ELF-1 (cell line): ENCODE measurements at regions not wholly inside any gene's neighbourhood (a gene's known extent, or its start where the extent isn't known, plus 50 kb on each side); places are given as distances from the start of the nearest gene placed in this dataset.
"Not testable (repeated sequence)": the region's sequence is repeated elsewhere in the genome, so short reads cannot be mapped to it uniquely, and the experiment has no call there.

Experiments
- DNase-seq: peaks from one replicate; pipeline ENCODE4 v3.0.0-alpha.2; 2016; ENCODE audit warnings: low read depth, low spot score

DNA sequence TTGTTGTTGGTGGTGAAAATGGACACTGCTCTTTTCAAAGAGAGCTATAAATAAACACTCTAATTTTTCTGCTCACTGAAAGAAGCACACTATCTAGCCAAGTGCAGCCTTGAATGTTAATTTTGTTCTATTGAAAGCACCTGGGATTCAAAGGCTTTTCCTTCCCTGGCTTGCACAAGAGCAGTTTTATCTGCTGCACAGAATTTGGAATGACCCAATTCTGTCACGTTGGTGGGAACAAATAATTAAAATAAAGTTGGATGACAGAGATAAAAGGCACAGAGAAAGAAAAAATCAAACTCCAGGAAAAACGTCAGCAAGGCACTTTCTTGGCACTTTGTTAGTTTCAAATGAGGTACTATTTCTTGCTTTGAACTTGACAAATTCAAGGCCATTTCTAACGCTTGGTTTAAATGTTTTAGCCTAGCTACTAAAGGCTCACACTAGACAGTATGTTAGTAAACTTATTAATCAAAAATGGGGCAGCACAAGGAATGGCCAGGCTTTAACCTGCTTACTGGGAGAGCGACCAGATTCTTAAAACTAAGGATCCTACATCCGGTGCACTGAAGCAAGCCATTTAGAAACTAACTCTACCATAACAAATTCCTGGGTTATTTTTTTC is 145.5 kb upstream of the ARG1 start:
- DNase-seq, result no peak

DNA sequence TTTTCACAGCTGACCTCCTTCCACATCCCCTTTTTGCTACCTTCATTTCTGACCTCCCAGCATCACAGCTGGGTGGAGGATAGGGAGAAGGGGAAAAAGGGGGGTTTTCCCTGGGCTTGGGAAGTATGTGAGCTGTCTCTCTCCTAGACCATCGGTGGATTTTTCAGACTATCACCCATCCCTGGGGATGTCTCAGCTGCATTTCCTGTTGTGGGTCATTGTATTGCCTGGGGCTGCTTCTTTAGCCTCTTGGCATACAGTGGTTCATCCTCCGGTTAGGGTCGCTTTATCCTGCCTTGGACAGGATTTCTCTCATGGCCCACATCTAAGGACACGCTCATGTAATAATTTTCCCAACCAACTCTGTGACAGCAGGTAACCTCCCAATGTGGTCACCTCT is 142.5 kb upstream of the ARG1 start:
- DNase-seq, result peak; percentile 35

DNA sequence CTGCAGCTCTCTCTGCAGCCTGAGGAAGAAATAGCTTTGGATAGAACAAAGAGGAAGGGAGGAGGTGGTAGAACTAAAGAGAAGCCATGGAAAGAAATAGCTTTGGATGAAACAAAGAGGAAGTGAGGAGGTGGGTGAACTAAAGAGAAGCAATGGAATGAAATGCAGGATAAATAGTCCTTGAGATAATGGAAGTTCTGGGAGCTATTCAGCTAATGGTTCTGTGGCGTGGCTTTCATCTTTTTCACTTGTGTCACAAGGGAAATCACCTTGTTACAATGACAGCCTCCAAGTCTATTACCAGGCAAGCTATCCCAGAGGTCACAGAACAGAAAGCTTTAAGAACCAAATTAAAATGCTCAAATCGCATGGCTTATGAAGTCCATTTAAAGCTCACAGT is 141.3 kb upstream of the ARG1 start:
- DNase-seq, result no peak

DNA sequence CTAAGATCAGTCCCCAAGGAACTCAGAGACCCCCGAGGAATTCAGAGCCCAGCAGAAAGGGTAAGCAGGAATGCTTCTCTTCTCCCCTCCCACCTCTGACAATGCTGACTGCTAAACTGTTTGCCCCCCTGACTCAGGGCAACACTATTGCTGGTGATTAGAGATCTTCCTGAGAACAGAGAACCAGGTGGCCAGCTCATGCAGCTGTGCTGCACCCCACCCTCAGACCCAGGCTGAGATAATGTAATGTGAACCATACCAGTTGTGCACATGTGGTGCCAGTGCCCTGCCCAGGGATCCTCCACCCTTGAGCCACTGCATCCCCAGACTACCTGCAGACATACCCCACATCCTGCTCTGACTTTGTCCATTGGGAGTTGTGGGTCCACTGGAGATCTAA is 139.1 kb upstream of the ARG1 start:
- no peak for DNase-seq

DNA sequence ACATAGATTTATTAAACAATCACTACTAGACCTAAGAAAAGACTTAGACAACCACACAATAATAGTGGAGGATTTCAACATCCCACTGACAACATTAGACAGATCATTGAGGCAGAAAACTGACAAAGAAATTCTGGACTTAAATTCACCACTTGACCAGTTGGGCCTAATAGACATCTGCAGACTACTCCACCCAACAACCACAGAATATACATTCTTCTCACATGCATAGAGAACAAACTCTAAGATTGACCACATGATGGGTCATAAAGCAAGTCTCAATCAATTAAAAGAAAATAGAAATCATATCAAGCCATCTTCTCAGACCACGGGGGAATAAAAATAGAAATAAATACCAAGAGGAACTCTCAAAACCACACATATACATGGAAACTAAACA is 136.7 kb upstream of the ARG1 start:
- no peak for DNase-seq

DNA sequence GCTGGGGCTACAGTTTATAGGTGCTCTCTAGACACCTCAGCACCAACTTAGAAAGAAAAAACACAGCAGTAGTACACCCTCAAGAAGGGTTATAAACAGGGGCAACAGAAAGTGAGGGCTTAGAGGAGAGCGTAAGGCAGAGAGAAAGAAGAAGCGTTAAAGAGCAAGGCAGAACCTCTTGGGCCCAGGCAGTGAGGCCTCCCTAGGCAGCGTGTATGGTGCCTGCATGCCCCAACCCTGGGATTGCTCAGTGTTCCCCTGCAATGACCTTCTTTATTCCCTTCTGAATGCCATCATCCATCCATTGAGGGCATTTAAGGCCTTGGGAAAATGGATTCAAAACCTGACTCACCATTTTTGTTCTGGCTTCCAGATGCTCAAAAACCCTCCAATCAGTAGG is 130.0 kb upstream of the ARG1 start:
- no peak for DNase-seq

DNA sequence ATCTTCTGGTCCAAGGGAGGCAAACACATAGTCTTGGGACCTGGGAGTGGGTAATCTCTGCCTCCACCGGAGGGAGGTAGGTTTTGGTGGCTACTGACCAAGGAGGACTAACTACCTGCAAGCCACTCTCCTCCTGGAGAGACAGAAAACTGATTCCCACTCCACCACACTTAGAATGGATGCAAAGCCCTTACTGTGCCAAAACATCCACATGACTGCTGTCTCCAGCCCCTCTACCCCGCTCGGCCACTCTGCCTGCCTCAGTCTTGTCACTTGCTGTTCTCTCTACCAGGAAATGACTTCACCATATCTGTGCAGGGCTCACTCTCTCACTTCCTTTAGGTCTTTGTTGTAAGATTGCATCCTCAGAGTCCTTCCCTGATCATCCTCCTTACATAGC is 129.5 kb upstream of the ARG1 start:
- no peak for DNase-seq

DNA sequence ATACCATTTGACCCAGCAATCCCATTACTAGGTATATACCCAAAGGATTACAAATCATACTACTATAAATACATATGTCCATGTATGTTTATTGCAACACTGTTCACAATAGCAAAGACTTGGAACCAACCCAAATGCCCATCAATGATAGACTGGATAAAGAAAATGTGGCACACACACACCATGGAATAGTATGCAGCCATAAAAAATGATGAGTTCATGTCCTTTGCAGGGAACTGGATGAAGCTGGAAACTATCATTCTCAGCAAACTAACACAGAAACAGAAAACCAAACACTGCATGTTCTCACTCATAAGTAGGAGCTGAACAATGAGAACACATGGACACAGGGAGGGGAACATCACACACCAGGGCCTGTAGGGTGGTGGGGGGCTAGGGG is 127.7 kb upstream of the ARG1 start:
- DNase-seq, result not testable (repeated sequence)

DNA sequence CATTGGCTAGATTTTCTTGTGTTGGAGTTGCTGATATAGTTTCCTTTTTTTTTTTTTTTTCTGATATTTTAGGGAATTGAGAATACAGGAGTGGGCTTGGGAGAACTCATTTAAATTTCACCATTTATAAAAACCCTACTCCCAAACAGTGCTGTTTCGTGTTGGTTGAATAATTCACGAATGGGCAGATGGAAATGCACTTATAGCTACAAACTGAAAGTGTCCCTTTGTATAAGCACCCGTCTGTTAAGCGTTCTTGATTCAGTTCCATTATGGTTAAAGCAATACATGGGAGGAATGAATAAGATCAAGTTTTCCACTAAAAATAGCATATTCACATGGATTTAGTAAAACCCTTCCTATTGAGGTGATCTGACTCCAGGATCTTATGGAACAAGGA is 122.2 kb upstream of the ARG1 start:
- no peak for DNase-seq

DNA sequence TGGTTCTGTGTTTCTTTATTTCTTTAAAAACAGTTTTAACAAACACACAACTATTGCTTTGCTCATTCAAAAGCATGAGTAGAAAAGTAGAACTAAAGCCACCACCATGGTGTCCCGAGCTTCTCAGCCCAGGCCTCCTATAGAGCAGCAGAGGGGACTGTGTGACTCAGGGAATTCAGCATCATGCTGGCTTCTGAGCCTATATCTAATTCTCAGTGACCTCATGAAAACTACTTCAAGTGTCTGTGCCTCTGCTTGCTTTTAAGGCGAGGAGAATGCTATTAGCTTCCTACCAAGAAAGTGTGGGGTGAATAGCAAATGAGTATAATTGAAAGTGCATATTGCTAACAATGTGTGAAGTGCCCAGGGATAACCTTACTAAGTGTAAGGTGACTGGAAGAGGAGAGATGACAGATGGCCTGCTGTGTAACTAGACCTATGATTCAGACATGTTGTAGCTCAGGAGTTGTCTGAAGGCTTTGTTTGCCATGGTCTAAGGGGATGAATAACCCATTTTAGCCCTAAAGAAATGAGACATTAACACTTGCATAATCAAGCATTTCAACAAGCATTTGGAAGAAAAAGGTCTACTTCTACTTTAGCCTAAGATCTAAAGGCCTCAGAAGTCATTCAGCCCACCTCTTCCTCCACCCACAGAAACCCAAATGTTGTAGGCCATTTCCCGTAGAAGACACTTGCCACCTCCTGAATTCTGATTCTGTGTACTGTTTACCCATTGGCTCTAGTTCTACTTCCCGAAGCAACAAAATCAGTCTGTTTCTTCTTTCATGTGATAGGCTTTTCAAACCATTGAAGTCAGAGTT is 121.5 kb upstream of the ARG1 start:
- DNase-seq, result no peak

DNA sequence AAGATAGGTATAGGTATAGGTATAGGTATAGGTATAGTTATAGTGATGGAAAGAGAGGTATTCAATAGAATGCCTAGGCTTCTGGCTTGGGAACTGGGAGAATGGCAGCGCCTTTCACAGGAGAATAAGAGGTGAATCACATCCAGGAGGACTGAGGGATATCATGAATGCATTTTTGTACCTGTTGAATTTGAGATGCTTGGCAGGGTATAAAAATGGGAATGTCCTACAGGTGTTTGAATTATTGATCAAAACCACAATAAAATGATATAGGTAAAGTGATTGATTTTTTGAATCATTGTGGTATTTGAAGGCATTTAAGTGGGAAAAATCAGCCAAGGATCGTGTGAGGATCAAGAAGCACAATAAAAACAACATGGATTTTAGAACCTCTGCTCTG is 119.2 kb upstream of the ARG1 start:
- DNase-seq, result no peak

DNA sequence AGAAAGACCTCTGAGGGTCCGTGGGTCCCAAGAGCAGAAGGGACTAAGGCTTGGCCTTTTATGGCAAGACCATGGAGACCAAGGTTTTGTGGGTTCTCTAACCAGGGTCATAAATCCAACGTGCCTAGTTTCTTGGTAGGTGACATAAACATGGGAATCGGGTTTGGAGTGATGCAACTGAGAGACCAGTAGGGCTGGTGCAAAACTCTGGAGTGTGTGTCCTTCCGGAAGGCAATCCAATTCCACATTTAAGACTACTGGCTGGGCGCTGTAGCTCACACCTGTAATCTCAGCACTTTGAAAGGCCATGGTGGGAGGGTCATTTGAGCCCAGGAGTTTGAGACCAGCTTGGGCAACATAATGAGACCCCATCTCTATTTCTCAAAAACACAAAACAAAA is 116.5 kb upstream of the ARG1 start:
- DNase-seq, result no peak

DNA sequence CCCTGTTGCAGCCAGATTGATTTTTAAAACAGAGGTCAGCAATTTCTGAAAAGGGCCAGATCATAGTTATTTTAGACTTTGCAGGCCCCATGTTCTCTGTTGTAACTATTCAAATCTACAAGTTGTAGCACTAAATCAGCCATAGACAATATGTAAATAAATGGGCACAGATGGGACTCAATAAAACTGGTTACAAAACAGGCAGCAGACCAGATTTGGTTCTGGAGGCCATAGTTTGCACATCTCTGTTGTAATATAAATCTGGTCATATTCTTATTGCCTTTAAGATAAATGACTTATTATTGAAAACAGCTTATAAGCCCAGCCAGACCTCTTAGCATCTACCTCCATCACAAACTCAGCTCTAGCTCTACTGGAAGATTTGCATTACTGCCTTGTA is 114.0 kb upstream of the ARG1 start:
- no peak for DNase-seq

DNA sequence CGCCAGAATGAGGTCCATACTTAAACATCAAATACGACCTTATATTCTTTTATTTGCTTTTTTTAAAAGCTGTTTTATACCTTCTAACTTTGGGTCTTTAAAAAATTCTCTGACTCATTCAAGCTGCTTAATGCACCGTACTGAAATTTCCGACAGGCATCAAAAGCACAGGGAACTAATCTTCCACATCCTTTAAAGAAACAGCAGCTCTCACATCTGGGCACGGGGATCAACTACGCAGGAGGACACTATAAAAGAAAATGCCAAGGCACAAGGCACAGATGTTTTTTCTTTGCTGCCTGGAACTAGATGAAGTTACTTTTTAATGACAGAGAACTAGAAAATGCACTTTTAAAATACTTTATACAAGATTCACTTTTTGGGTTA is 112.4 kb upstream of the ARG1 start:
- DNase-seq, result no peak

DNA sequence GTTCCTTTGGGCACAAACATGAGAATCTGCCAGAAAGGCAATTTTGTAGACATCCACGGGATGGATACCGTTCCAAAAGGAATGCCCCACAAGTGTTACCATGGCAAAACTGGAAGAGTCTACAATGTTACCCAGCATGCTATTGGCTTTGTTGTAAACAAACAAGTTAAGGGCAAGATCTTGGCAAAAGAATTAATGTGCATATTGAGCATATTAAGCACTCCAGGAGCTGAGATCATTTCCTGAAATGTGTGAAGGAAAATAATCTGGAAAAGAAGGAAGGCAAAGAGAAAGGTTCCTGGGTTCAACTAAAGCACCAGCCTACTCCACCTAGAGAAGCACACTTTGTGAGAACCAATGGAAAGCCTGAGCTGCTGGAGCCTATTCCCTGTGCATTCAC is 103.9 kb upstream of the ARG1 start:
- no peak for DNase-seq

DNA sequence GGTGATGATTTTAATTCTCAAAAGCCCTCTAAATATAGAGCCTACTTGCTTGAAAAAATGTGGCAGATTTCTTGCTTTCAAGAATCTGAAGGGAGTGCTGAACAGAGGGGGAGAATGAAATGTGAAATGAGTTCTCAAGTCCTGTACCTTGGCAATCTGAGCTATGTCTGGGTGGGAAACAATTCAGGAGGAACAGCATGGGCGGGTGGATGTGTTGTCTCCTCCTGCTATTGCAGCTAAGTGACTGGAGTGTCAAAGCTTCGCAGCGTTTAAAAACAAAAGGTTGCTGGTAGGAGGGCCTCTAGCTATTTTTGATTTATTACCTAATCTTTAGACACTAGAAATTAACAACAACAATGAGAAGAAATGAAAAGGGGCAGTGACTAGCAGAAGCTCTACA is 102.5 kb upstream of the ARG1 start:
- DNase-seq, result no peak

DNA sequence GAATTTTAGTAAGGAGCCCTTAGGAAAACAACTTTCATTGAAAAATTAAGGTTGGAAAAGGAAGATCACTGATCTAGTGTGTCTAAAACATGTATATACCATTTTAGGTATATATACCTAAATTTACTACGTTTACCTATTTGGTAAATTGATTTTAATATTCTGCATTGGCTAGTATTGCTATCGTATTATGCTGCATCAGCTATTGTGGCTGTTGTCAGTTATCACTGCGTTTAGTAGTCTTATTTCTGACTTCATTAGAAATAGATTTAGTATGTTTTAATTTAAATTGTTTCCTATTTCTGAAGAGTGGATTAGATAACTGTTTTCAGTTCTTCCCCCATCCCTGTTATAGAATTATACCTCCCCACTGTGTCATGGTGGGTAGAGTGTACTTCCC is 101.7 kb upstream of the ARG1 start:
- no peak for DNase-seq

DNA sequence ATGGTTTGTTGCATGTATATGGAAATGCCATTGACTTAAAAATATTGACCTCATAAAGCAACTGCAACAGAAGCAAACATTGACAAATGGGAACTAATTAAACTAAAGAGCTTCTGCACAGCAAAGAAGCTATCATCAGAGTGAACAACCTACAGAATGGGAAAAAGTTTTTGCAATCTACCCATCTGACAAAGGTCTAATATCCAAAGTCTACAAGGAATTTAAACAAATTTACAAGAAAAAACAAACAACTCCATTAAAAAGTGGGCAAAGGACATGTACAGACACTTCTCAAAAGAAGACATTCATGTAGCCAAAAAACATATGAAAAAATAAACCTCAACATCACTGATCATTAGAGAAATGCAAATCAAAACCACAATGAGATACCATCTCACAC is 99.7 kb upstream of the ARG1 start:
- DNase-seq, result not testable (repeated sequence)

DNA sequence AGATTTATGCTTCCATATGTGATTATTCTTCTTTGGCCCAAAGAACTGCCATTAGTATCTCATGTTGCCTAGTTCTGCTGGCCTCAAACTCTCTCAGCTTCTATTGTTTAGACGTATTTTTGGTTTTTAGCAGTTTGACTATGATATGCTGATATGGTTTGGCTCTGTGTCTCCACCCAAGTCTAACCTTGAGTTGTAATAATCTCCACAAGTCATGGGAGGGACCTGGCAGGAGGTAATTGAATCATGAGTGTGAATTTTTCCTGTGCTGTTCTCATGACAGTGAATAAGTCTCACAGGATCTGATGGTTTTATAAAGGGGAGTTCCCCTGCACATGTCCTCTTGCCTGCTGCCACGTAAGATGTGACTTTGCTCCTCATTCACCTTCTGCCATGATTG is 96.7 kb upstream of the ARG1 start:
- no peak for DNase-seq

DNA sequence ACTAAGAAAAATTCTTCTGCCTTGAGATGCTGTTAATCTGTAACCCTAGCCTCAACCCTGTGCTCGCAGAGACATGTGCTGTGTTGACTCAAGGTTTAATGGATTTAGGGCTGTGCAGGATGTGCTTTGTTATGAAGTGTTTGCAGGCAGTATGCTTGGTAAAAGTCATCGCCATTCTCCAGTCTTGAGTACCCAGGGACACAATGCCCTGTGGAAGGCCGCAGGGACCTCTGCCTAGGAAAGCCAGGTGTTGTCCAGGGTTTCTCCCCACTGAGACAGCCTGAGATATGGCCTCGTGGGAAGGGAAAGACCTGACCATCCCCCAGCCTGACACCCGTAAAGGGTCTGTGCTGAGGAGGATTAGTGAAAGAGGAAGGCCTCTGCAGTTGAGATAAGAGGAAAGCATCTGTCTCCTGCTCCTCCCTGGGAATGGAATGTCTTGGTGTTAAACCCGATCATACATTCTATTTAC is 94.2 kb upstream of the ARG1 start:
- peak; percentile 51 for DNase-seq

DNA sequence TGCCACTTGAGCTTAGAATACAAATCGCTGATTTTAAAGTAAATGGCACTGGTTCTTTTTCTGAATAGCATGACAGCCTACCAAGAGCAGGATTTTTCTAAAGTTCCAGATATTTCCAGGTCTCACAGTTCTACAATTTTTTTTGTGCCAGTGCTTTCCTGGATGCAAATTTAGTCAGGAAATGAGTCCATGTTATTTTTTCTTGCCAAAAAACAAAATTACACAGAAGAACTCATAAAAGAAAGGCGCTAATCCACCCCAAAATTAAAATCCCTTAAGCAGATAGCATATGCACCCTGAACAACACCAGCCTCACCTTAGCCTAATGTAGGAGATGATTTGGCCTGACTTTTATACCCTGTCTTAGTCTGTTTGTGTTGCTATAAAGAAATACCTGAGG is 86.4 kb upstream of the ARG1 start:
- no peak for DNase-seq

DNA sequence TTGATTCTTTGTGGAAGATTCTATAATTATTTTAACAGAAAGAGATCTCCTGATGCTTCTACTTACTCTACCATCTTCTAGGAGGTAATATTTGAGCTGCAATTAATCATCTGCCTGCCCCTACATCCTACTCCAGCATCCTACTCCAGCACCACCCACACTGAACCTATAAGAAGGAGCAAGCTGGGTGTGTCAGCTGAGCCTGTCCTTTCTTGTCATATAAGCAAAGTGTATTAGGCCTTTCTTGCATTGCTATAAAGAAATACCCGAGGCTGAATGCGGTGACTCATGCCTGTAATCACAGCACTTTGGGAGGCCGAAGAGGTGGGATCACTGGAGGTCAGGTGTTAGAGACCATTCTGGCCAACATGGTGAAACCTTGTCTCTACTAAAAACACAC is 84.2 kb upstream of the ARG1 start:
- no peak for DNase-seq

DNA sequence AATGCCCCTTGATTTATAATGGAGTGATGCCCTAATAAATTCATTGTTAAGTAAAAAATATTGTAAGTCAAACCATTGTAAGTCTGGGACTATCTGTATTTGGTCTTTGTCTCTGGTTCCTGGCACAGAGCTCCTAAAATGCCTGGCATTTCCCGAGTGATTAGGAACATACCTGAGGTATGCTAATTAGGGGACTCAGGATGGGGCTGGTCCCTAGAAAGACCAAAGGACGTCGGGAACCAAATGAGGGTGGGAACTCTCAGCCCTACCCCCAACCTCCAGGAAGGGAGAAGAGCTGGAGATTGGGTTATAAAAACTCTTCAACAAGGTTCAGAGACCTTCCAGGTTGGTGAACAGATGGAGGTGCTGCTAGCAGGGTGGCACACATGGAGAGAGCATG is 82.6 kb upstream of the ARG1 start:
- DNase-seq, result no peak
